ENCODE measurements at regions not wholly inside any gene's neighbourhood (a gene's known extent, or its start where the extent isn't known, plus 50 kb on each side); places are given as distances from the start of the nearest gene placed in this dataset.

GRCh38 chr3:8201886-8202285 lies 299.7 kb upstream of the LMCD1 start:
- ChIA-PET POLR2A (no interaction called here), CTCF (no interaction called here)
- BruUV-seq (replicated peaks): no TSS peak
- intact Hi-C loops (cut with micrococcal nuclease; ENCODE audit: unreplicated experiment): no loop called here
- no peak overlapping the region for H3K27ac ChIP-seq (ENCODE audit: low read length)
- H3K4me3 ChIP-seq (ENCODE audit: low read depth in 2 of 2, low read length in 2 of 2): no peak overlapping the region
- no peaks in the 10 kb centered on the region for H3K27me3 ChIP-seq (ENCODE audit: control insufficient read depth, insufficient read depth, low read length)
- in situ Hi-C loops (cut with HindIII; ENCODE audit: low pct_unique_long_range_greater_than_20kb, low sequenced_read_pairs): no loop called here
- TF ChIP-seq SIN3A (IDR thresholded peaks at IDR 0.05; ENCODE audit: borderline replicate concordance, insufficient read depth, low read depth, low read length): no peak
- TF ChIP-seq, protein P1, sequence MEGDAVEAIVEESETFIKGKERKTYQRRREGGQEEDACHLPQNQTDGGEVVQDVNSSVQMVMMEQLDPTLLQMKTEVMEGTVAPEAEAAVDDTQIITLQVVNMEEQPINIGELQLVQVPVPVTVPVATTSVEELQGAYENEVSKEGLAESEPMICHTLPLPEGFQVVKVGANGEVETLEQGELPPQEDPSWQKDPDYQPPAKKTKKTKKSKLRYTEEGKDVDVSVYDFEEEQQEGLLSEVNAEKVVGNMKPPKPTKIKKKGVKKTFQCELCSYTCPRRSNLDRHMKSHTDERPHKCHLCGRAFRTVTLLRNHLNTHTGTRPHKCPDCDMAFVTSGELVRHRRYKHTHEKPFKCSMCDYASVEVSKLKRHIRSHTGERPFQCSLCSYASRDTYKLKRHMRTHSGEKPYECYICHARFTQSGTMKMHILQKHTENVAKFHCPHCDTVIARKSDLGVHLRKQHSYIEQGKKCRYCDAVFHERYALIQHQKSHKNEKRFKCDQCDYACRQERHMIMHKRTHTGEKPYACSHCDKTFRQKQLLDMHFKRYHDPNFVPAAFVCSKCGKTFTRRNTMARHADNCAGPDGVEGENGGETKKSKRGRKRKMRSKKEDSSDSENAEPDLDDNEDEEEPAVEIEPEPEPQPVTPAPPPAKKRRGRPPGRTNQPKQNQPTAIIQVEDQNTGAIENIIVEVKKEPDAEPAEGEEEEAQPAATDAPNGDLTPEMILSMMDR (IDR thresholded peaks at IDR 0.05): no peak
- TF ChIP-seq TCF7L2 (IDR thresholded peaks at IDR 0.05; ENCODE audit: low read depth, low read length): no peak
- H3K36me3 ChIP-seq (ENCODE audit: control insufficient read depth, insufficient read depth, low read length): no peaks in the 10 kb centered on the region
- H3K9me3 ChIP-seq (ENCODE audit: control insufficient read depth, insufficient read depth, low read depth, low read length): no peaks in the 10 kb centered on the region
- ATAC-seq (no peak), DNase-seq (ENCODE audit: low read depth, low spot score) (no peak)
- no peaks in the 10 kb centered on the region for H3K4me1 ChIP-seq (ENCODE audit: control insufficient read depth, insufficient read depth, low read length)

DNA sequence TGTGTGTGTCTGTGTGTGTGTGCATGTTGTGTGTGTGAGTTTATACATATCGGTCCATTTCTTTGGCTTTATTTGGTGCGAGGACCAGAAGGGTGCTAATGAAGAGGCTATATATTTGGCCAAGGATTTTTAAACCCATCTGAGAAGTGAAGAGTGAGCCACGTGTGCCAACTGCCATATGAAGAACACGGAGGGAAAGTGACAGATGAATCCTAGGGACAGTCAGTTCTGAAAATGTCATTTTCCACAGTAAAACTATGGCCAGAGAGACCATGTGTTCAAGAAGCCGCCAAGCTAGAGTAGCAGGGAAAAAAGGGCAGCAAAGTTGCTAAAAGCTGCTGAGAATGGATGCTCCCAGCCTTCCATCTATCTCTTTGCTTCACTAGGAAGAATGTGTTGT lies 297.3 kb upstream of the LMCD1 start:
- ChIA-PET CTCF (no interaction called here), POLR2A (no interaction called here)
- no peaks in the 10 kb centered on the region for H3K36me3 ChIP-seq (ENCODE audit: control insufficient read depth, insufficient read depth, low read length)
- H3K27ac ChIP-seq (ENCODE audit: low read length): no peak overlapping the region
- H3K27me3 ChIP-seq (ENCODE audit: control insufficient read depth, insufficient read depth, low read length): no peaks in the 10 kb centered on the region
- no peaks in the 10 kb centered on the region for H3K9me3 ChIP-seq (ENCODE audit: control insufficient read depth, insufficient read depth, low read depth, low read length)
- in situ Hi-C loops (cut with HindIII; ENCODE audit: low pct_unique_long_range_greater_than_20kb, low sequenced_read_pairs) (no loop called here), intact Hi-C loops (cut with micrococcal nuclease; ENCODE audit: unreplicated experiment) (no loop called here)
- DNase-seq (ENCODE audit: low read depth, low spot score): no peak
- no peak overlapping the region for H3K4me3 ChIP-seq (ENCODE audit: low read depth in 2 of 2, low read length in 2 of 2)
- BruUV-seq (replicated peaks): no TSS peak
- TF ChIP-seq POLR2AphosphoS5 (IDR thresholded peaks at IDR 0.05; ENCODE audit: low read depth, low read length) (no peak), REST (IDR thresholded peaks at IDR 0.05; ENCODE audit: insufficient read depth in 1 of 2, low read depth in 2 of 2, low read length in 1 of 2) (no peak), SIN3A (IDR thresholded peaks at IDR 0.05; ENCODE audit: borderline replicate concordance, insufficient read depth, low read depth, low read length) (no peak), TCF7L2 (IDR thresholded peaks at IDR 0.05; ENCODE audit: low read depth, low read length) (no peak)
- TF ChIP-seq, protein P1 (IDR thresholded peaks at IDR 0.05): no peak
- no peaks in the 10 kb centered on the region for H3K4me1 ChIP-seq (ENCODE audit: control insufficient read depth, insufficient read depth, low read length)
- ATAC-seq: no peak
